GM21619 (cell line): ENCODE measurements at regions not wholly inside any gene's neighbourhood (a gene's known extent, or its start where the extent isn't known, plus 50 kb on each side); places are given as distances from the start of the nearest gene placed in this dataset.

ENCODE experiments used
- ATAC-seq: cut with Tn5 transposase; IDR thresholded peaks from one replicate; pipeline ENCODE4 v1.9.1; 2021; ENCODE audit not compliant: unreplicated experiment

- no peak for ATAC-seq
Measured at GRCh38 chrX:25226151-25226550, 210.4 kb upstream of the ARX start.

DNA sequence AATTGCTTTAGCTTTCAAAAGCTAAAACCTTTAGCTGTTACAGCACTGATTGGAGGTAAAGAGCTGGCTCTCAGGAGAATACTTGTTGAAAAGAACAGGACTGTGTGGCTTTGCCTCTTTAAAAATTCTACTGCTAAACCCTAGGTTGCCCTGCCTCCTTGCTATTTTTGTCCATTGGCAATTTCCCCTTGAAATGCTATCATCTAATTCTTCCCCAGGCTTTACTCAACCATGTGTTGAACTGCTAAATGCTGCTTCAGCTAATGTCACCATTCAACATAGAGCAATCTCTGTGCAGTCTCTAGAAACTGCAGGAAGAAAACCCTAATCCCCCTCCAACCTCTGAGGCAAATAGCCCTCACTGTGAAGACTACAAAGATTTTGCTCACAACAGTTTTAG, 203.7 kb upstream of the ARX start:
- ATAC-seq, result no peak

DNA sequence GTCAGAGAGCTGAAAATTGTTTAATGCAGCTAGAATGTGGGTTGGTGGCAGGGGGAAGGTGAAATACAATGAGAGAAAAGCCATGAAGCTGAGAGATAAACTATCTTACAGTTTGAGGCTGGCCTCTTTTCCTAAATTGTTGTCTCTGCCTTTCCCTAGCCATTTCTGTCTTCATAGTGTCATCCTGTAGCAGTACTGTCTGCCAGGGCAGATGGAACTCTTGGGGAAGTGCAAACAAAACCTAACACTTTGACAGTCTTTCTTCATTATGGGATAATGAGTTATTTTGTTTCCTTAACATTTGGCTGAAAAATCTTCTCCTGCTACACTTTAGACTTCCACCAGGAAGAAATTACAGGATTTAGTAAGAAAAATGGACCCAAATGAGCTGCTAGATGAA, 197.8 kb upstream of the ARX start:
- ATAC-seq, result no peak

DNA sequence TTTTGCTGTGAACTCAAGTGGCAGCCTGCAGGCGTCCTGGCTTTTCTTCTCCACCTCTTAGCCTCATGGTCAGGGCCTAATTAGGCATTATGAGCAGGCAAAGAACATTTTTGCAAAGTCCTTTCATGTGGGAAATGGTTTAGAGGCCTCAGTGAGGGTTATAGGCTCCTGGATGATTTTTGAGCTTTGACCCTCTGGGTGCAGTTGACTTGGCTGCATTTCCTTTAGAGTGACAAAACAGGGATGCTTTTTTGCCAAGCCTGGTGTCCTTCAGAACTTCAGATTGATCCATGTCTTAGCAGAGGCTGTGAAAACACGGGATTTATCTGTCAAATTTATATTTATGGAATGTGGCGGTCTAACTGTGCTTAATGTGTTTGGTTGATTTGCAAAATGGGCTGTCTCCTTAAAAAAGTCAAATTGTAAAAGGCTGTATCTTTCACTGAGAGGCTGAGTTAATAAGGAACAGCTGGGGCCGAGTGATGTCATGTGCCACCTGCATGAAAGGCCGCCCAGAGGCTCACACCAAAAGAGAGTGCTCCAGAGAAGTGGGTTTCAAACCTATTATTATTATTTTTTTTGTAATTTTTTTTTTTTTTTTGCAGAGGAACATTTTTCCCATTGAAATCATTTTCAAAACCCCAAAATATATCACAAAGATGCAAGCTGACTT, 192.2 kb upstream of the ARX start:
- ATAC-seq, result no peak

- ATAC-seq, result no peak
Measured at GRCh38 chrX:25206778-25207177, 191.0 kb upstream of the ARX start.

GRCh38 chrX:25204182-25204581, 188.4 kb upstream of the ARX start:
- no peak for ATAC-seq

GRCh38 chrX:25202827-25203226, 187.1 kb upstream of the ARX start:
- ATAC-seq, result no peak

DNA sequence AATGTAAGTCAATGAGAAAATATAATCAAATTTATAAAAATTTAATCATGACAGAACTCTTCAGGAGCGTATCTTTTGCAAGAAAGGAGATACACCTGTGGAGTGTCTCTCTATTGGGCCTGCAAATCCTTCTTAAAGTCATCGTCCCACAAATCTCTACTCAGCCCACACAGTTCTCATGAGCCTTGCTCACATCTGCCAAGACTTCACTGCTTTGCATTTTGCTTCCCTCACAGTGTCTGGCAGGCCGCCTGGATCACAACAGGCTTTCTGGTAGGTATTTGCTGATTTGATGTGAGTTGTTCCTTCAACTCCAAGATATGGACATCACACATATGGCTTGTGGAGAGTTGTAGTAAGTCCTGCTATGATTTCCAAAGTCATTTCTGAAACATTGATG, 183.1 kb upstream of the ARX start:
- no peak for ATAC-seq

- no peak for ATAC-seq
Measured at GRCh38 chrX:25198253-25198652, 182.5 kb upstream of the ARX start.

DNA sequence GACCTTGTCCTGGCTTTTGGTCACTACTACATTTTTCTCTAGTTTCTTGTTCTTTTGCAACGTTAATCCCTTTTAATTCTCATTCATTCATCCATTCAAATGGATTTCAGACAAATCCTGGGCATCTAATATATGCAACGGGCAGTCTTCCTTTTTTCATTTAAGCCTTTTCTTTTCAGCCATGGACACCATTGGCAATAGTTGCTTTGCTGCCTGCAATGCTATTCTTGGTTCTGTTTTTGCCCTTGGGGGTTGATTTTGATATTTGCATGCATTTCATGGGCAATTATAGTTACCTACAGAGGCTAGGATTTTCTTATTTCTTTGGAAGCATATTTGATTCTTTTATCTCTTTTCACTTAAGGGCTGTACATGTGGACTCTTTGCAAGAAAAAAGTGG, 180.5 kb upstream of the ARX start:
- no peak for ATAC-seq

DNA sequence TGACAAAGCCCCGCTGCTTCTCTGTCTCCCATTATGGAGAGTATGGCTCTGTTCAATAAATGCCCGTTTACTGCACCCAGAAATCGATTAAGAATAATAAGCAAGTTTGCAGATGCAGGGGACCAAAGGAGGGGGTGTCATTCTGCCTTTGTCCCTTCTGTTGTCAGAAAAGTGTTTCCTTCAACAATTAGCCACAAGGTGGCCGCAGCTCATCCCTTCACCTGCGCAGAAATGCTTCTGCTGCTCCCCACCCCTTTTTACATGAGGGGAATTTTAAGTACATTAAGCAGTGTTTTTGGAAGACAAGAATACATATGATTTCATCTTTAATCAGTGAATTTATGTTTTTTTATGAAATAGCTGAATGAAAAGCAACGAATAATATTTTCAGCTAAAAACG, 175.6 kb upstream of the ARX start:
- no peak for ATAC-seq

DNA sequence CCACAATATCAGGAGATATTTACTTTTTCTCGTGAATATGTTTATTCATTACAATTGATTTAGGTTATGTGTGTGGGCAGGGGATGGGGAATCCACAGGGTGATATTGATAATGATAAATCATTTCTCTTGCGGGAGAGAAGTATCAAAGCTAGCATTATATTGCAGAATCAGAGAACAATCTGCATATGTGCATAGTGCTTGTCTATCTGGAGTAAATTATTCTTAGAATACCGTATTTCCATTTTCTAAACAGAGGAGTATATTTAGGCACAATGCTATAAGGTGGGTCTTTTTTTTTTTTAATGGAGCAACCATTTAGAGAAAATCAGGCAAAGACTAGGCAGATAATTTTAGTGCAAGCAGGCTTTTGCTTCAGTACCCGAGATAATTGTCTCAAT, 166.0 kb upstream of the ARX start:
- no peak for ATAC-seq

DNA sequence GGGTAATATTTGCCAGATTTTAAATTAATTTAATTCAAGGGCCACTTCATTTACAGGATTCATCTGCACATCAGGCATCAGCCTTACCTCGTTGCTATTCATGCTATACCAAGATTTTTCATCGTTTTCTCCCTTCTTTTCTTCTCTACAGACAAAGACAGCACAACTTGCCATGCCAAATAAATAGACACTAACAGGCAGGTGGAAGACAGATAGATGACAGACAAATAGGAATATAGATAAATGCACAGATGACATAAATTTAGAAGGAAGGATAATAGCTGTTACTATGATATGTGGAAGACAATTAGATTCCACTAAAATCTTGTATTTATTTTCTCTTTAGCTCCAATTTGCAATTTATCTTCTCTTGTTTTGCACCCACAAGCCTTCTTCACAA, 164.5 kb upstream of the ARX start:
- ATAC-seq, result no peak

- no peak for ATAC-seq
Measured at GRCh38 chrX:25178555-25178954, 162.8 kb upstream of the ARX start.

DNA sequence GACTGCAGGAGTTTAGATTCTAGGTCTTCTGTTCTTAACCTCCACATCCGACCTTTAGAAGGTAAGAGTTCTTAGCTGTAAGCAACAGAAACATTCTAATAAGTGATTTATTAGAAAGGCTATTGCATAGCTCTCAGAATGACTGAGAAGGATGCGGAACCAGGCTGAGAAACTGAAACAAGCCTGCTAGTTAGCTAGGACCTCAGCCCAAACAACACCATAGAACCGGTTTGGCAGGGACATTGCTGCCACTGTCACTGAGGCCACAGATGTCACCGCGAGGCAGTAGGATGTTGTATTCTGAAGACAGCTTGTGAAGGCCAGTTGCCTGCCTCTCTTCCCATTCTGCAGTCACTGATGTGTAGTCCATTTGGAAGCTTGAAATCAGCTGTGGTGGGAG, 160.0 kb upstream of the ARX start:
- ATAC-seq, result peak; percentile 71

- no peak for ATAC-seq
Measured at GRCh38 chrX:25175171-25175570, 159.4 kb upstream of the ARX start.

GRCh38 chrX:25166546-25166945, 150.8 kb upstream of the ARX start:
- ATAC-seq, result no peak

- ATAC-seq, result no peak
Measured at GRCh38 chrX:25166145-25166544, 150.4 kb upstream of the ARX start.

DNA sequence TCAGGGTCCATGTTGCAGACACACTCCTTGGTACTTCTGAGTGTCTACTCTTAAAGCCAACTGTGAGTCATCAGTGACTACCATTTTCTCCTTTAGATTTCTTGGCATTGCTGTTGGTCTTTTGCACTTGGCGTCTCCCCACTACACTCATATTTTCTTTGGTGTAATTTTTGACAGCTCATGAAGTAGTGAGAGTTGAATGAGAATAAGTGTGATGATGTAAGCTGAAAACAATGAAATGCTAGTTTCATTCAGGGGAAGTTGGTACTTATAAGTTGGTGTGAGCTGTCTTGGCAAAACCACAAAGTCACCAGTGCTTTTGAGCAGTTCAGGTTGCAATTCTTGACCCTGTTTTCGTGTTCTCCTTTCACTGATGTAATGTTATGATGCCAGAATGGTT, 142.9 kb upstream of the ARX start:
- ATAC-seq, result no peak

DNA sequence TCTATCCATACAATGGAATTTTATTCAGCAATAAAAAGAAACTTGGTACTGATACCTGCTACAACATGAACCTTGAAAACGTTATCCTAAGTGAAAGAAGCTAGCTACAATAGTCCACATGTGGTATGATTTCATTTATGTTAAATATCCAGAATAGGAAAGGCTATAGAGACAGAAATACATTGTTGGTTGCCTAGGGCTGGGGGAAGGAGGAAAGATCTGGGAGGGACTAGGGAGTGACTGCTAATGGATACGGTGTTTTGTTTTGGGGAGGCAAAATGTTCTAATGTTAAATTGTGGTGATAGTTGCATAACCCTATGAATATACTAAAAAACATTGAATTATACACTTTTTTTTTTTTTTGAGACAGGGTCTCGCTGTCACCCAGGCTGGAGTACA, 141.1 kb upstream of the ARX start:
- ATAC-seq, result no peak

DNA sequence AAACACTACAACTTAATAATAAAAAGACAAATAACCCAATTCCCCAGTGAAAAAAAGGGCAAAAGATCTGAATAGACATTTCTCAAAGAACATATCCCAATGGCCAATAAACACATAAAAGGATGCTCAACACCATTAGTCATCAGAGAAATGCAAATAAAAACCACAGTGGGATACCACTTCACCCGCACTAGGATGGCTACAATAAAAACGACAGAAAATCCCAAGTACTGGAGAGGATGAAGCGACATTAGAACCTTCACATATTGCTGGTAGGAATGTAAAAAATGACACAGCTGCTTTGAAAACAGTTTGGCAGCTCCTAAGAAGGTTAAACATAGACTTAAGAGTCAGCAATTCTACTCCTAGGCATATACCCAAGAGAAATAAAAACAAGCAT, 140.6 kb upstream of the ARX start:
- no peak for ATAC-seq

DNA sequence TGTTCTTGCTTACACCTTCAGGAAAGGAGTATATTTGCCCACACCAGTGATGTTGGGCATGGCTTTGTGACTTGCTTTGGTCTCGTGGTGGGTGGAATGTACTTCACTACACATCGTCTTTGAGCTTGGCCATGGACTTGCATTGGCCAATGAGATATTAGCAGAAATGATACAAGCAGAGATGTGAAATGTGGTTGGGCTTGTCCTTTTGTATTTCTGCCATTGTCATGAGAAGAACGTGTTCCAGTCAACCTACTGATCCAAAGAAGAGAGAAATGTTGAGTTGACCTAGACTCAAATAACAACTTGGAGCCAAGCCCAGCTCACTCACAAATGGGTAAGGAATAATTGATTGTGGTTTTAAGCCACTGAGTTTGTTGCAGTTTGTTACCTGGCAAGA, 138.4 kb upstream of the ARX start:
- no peak for ATAC-seq

- no peak for ATAC-seq
Measured at GRCh38 chrX:25151749-25152148, 136.0 kb upstream of the ARX start.
